HEK293T (cell line): ENCODE measurements at regions not wholly inside any gene's neighbourhood (a gene's known extent, or its start where the extent isn't known, plus 50 kb on each side); places are given as distances from the start of the nearest gene placed in this dataset.
"Not testable (repeated sequence)": the region's sequence is repeated elsewhere in the genome, so short reads cannot be mapped to it uniquely, and the experiment has no call there.

ENCODE experiments used
- CTCF ChIA-PET: fragments of 350-600 bp; formaldehyde crosslinking; extraction: SDS; loops from one replicate; lab custom pipeline; 2021; ENCODE audit warnings: antibody characterized with exemption, inconsistent platforms; lab: Yijun Ruan, JAX
- POLR2A ChIA-PET: fragments of 350-600 bp; formaldehyde crosslinking; extraction: SDS; loops from one replicate; lab custom pipeline; 2020; ENCODE audit warnings: antibody characterized with exemption, inconsistent platforms; lab: Yijun Ruan, JAX
- DNase-seq: peaks from one replicate; pipeline ENCODE4 v3.0.0; 2012; ENCODE audit warnings: mixed read lengths; ENCODE audit errors: extremely low spot score
- ARNT ChIP-seq: fragments of 450-650 bp; IDR thresholded peaks from 2 replicates; pipeline ENCODE4 v1.6.1; 2017; ENCODE audit warnings: mild to moderate bottlenecking
- BHLHE40 ChIP-seq: fragments of 450-650 bp; IDR thresholded peaks from 2 replicates; pipeline ENCODE4 v1.6.1; 2016; ENCODE audit warnings: mild to moderate bottlenecking, moderate library complexity, borderline replicate concordance
- CTBP1 ChIP-seq: fragments of 450-650 bp; IDR thresholded peaks from 2 replicates; pipeline ENCODE4 v1.6.1; 2016; ENCODE audit warnings: borderline replicate concordance
- ELF4 ChIP-seq: fragments of 450-650 bp; IDR thresholded peaks from 2 replicates; pipeline ENCODE4 v1.6.1; 2017; ENCODE audit warnings: antibody characterized with exemption
- FOXA1 ChIP-seq: fragments of 450-650 bp; IDR thresholded peaks from 2 replicates; pipeline ENCODE4 v1.6.1; 2016; ENCODE audit warnings: mild to moderate bottlenecking
- FOXK2 ChIP-seq: fragments of 450-650 bp; IDR thresholded peaks from 2 replicates; pipeline ENCODE4 v1.6.1; 2016; ENCODE audit warnings: mild to moderate bottlenecking
- FOXM1 ChIP-seq: fragments of 450-650 bp; IDR thresholded peaks from 2 replicates; pipeline ENCODE4 v1.6.1; 2017; ENCODE audit warnings: mild to moderate bottlenecking, borderline replicate concordance
- HDGF ChIP-seq: fragments of 450-650 bp; IDR thresholded peaks from 2 replicates; pipeline ENCODE4 v1.6.1; 2017; ENCODE audit warnings: antibody characterized with exemption, borderline replicate concordance
- L3MBTL2 ChIP-seq: fragments of 450-650 bp; conservative IDR thresholded peaks from 2 replicates; pipeline ENCODE4 v1.6.1; 2016; ENCODE audit warnings: mild to moderate bottlenecking
- LEF1 ChIP-seq: fragments of 450-650 bp; IDR thresholded peaks from 2 replicates; pipeline ENCODE4 v1.6.1; 2017; ENCODE audit warnings: mild to moderate bottlenecking, borderline replicate concordance
- NFRKB ChIP-seq: fragments of 450-650 bp; IDR thresholded peaks from 2 replicates; pipeline ENCODE4 v1.6.1; 2016; ENCODE audit warnings: mild to moderate bottlenecking, moderate library complexity
- SP1 ChIP-seq: fragments of 450-650 bp; IDR thresholded peaks from 2 replicates; pipeline ENCODE4 v1.6.1; 2017
- SUZ12 ChIP-seq: fragments of 450-650 bp; IDR thresholded peaks from 2 replicates; pipeline ENCODE4 v1.6.1; 2016; ENCODE audit warnings: mild to moderate bottlenecking
- TARDBP ChIP-seq: fragments of 450-650 bp; IDR thresholded peaks from 2 replicates; pipeline ENCODE4 v1.6.1; 2016
- ZNF384 ChIP-seq: fragments of 450-650 bp; IDR thresholded peaks from 2 replicates; pipeline ENCODE4 v1.6.1; 2016
- TF ChIP-seq, protein P1 (sequence below): fragments of 450-650 bp; IDR thresholded peaks from 2 replicates; pipeline ENCODE4 v1.6.1; 2016

DNA sequence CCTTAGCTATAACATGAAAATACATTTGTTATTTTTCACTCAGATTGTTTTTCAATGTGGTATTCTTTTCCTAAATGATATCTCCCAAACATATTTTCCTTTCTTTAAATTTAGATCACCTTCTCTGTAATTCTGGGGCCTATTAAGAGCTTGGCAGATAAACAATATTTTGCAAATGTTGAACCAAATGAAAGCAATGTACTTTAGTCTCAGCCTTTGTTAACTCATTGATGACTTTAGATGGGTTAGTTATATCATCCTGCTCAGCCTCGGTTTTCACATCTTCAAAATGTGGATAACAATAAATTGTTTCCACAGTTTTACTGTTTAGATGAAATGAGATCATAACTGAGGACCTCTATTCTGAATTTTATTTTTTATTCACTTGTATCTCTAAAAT is 1205.2 kb downstream of the SUCLG1 start:
- no peak for DNase-seq
- POLR2A ChIA-PET: no interaction called here
- CTCF ChIA-PET: no interaction called here
- TF ChIP-seq, protein P1, sequence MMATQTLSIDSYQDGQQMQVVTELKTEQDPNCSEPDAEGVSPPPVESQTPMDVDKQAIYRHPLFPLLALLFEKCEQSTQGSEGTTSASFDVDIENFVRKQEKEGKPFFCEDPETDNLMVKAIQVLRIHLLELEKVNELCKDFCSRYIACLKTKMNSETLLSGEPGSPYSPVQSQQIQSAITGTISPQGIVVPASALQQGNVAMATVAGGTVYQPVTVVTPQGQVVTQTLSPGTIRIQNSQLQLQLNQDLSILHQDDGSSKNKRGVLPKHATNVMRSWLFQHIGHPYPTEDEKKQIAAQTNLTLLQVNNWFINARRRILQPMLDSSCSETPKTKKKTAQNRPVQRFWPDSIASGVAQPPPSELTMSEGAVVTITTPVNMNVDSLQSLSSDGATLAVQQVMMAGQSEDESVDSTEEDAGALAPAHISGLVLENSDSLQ: no peak
- TF ChIP-seq FOXK2: no peak
- no peak for TF ChIP-seq HDGF
- no peak for TF ChIP-seq NFRKB
- TF ChIP-seq SP1: no peak
- no peak for TF ChIP-seq FOXM1
- no peak for TF ChIP-seq FOXA1

DNA sequence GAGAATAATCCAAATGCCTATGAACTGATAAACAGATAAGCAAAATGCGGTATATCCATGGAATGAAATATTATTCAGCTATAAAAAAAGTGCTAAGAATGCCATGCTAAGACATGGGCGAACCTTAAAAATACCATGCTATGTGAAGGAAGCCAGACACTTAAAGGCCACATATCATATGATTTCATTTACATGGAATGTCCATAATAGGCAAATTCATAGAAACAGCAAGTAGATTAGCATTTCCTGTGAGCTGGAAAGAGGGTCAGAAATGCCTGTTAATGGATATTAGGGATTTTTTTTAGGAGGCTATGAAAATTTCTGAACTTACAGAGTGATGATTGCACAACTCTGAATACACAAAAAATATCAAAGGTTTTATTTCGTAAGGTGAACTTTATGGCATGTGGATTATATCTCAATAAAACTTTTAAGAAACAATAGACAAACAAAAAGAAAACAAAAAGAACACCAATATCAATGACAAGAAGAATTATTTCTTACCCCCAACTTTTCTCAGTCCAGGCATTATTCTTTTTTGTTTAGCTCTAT is 1207.7 kb downstream of the SUCLG1 start:
- DNase-seq: no peak
- ChIA-PET POLR2A (no interaction called here), CTCF (no interaction called here)
- no peak for TF ChIP-seq SP1
- no peak for TF ChIP-seq L3MBTL2
- TF ChIP-seq ELF4: no peak
- no peak for TF ChIP-seq LEF1
- TF ChIP-seq ARNT: no peak
- no peak for TF ChIP-seq FOXA1
- no peak for TF ChIP-seq FOXM1
- no peak for TF ChIP-seq NFRKB
- TF ChIP-seq BHLHE40: no peak
- TF ChIP-seq CTBP1: no peak
- TF ChIP-seq ZNF384: no peak
- no peak for TF ChIP-seq FOXK2
- no peak for TF ChIP-seq TARDBP

DNA sequence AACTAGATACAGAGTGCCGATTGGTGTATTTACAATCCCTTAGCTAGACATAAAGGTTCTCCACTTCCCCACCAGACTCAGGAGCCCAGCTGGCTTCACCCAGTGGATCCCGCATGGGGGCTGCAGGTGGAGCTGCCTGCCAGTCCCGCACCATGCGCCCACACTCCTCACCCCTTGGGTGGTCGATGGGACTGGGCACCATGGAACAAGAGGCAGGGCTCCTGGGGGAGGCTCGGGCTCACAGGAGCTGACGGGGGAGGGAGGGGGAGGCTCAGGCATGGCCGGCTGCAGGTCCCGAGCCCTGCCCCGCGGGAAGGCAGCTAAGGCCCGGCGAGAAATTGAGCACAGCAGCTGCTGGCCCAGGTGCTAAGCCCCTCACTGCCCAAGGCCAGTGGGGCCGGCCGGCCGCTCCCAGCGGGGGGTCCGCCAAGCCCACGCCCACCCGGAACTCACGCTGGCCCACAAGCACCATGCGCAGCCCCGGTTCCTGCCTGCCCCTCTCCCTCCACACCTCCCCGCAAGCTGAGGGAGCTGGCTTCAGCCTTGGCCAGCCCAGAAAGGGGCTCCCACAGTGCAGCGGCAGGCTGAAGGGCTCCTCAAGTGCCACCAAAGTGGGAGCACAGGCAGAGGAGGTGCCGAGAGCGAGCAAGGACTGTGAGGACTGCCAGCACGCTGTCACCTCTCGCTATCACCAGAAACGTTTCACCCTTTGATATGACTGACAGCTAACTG is 1213.1 kb downstream of the SUCLG1 start:
- POLR2A ChIA-PET: not testable (repeated sequence)

DNA sequence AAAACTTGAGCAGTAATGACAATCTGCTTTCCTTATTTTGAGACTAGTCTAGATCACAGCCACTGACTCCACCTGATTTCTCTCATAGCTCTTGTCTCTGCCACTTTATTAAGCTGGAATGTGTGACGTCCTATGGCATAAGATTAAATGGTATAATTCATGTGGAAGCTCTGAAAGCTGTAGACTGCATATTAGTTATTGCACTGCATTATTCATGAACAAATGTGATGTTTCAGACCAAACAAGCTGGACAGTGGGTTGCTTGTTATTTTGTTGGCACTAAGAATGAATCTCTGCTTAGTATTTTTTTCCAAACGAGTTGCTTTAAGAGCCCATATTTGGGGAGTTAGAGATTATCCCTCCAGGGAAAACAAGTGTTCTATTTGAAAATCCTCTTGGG is 1218.5 kb downstream of the SUCLG1 start:
- CTCF ChIA-PET: no interaction called here
- no peak for TF ChIP-seq SUZ12
- no peak for TF ChIP-seq ARNT
- TF ChIP-seq ZNF384: no peak
- TF ChIP-seq NFRKB: no peak
- no peak for TF ChIP-seq FOXM1
- TF ChIP-seq HDGF: no peak
- no peak for TF ChIP-seq CTBP1
- no peak for DNase-seq
- POLR2A ChIA-PET: no interaction called here

More for the DNA sequence above, 1213.1 kb downstream of the SUCLG1 start:
- CTCF ChIA-PET, DNase-seq: not testable (repeated sequence)

DNA sequence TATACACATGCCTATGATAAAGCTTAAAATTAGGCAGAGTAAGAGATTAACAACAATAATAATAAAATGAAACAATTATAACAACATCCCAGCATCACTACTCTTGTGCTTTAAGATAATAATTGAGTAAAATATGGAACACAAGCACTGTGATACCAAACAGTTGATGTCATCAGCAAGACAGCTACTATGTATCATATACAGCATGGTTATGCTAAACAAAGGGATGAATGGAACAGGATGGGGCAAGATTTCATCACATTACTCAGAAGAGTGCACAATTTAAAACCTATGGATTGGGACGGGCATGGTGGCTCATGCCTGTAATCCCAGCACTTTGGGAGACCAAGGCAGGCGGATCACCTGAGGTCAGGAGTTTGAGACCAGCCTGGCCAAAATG is 1221.0 kb downstream of the SUCLG1 start:
- no peak for DNase-seq
- CTCF ChIA-PET: no interaction called here
- TF ChIP-seq TARDBP: no peak
- POLR2A ChIA-PET: no interaction called here

DNA sequence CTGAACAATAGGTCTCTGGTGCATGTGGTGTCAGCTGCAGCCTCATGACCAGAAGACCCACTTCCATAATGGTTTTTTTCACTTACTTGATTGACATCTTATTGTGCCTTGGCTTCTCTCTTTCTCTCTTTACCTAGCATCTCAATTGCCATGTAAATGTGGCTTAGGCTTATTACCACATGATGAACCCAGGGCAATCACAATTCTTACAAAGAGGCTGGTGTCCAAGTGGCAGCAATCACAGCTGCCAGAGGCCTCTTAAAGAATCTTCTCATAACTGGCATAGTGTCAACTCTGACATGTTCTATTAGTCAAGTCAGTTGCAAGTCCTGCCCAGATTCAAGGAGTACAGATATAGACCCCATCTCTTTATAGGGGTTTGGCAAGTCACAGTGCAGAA is 1224.8 kb downstream of the SUCLG1 start:
- no peak for TF ChIP-seq CTBP1
- TF ChIP-seq SUZ12: no peak
- no peak for TF ChIP-seq LEF1
- no peak for TF ChIP-seq ELF4
- TF ChIP-seq BHLHE40: no peak
- no peak for TF ChIP-seq FOXM1
- no peak for TF ChIP-seq FOXA1
- TF ChIP-seq ARNT: no peak
- TF ChIP-seq HDGF: no peak
- TF ChIP-seq NFRKB: no peak
- TF ChIP-seq SP1: no peak
- ChIA-PET CTCF (no interaction called here), POLR2A (no interaction called here)
- DNase-seq: no peak

DNA sequence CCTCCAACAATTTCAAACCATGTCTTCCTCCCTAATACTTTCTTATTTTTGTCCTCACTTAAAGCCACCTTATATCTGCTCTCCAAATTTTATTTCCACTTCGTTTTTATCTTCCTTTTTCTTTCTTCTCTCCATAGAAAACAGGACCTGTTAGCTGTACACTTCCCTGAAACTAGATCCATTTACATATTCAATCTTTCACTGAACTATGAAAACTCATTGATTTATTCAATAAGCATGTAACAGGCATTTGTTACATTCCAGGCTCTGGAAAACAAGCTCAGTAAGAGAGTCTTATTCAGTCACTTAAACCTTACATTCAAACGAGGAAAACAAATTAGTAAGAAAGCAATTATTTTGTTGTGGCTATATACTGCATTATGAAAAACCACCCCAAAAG is 1225.3 kb downstream of the SUCLG1 start:
- POLR2A ChIA-PET: no interaction called here
- no peak for DNase-seq
- CTCF ChIA-PET: no interaction called here
- TF ChIP-seq FOXM1: no peak
- TF ChIP-seq ARNT: no peak
- no peak for TF ChIP-seq SP1
- TF ChIP-seq FOXA1: no peak

DNA sequence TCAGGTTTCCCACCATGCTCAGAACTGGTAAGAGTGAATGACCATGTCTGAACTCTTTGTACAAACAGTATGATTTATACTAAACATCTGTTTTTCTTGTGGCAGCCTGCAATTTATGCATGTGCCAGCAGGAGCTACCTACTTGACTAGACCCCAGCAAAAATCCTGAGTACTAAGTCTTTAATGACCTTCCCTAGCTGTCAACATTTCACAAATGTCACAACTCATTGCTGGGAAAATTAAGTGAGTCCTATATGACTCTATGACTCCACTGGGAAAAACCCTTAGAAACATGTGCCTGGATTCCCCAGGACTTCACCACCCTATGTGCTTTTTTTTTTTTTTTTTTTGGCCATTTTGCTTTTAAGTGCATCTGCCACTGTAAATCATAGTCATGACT is 1225.8 kb downstream of the SUCLG1 start:
- TF ChIP-seq BHLHE40 (no peak), HDGF (no peak), SUZ12 (no peak), ARNT (no peak), CTBP1 (no peak), SP1 (no peak), ELF4 (no peak), FOXA1 (no peak), FOXK2 (no peak), L3MBTL2 (no peak), NFRKB (no peak)
- TF ChIP-seq, protein P1: no peak
- POLR2A ChIA-PET: no interaction called here
- CTCF ChIA-PET: no interaction called here
- no peak for DNase-seq
